ENCODE measurements at regions not wholly inside any gene's neighbourhood (a gene's known extent, or its start where the extent isn't known, plus 50 kb on each side); places are given as distances from the start of the nearest gene placed in this dataset.

DNA sequence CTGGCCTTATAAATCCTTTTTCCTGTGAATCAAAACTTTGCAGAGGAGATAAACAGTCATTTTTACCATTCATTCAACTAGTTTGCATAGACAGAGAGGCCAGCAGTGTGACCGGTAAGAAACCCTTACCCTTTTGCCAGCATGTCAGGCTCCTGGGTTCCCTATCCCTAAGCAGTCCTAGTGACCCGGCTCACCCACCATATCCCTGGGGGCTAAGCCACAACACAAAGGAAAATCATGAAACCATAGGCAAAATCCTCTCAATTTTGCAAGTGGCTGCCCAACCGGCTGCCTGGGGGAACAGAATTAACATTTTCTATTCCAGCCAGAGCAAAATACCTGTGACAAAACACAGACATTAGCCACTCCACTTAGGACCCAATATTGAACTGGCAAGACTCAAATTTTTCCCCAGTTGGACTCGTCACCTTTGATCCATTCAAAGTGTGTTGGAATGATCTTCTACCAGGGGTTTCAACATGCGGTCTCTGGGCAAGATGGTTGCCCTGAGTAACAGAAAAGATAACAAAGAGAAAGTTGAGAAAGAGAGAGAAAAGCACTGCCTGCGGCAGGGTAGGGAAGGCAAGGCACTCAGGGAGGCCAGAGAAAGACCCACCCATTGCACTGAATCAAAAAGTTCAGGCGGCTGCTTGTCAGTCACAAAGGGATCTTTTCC lies 174.8 kb upstream of the NAMPT start:
- DNase-seq, result no peak
- H3K36me3 ChIP-seq (ENCODE audit: control insufficient read depth in 4 of 4, insufficient read depth in 4 of 4, low read length in 4 of 4), result no peaks in the 10 kb centered on the region
- TF ChIP-seq, protein P1, sequence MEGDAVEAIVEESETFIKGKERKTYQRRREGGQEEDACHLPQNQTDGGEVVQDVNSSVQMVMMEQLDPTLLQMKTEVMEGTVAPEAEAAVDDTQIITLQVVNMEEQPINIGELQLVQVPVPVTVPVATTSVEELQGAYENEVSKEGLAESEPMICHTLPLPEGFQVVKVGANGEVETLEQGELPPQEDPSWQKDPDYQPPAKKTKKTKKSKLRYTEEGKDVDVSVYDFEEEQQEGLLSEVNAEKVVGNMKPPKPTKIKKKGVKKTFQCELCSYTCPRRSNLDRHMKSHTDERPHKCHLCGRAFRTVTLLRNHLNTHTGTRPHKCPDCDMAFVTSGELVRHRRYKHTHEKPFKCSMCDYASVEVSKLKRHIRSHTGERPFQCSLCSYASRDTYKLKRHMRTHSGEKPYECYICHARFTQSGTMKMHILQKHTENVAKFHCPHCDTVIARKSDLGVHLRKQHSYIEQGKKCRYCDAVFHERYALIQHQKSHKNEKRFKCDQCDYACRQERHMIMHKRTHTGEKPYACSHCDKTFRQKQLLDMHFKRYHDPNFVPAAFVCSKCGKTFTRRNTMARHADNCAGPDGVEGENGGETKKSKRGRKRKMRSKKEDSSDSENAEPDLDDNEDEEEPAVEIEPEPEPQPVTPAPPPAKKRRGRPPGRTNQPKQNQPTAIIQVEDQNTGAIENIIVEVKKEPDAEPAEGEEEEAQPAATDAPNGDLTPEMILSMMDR (IDR thresholded peaks at IDR 0.05; ENCODE audit: control extremely low read depth, extremely low read depth), result no peak
- no peaks in the 10 kb centered on the region for H3K27me3 ChIP-seq (ENCODE audit: control insufficient read depth in 3 of 3, insufficient read depth in 3 of 3, low read length in 2 of 3)
- peaks cover 0 to 7% (median 0%) of the 10 kb centered on the region in 5 donors for H3K4me1 ChIP-seq (ENCODE audit: control insufficient read depth in 5 of 5, insufficient read depth in 5 of 5, low read length in 5 of 5)
- H3K9me3 ChIP-seq (ENCODE audit: control insufficient read depth in 4 of 4, insufficient read depth in 3 of 4, low read length in 3 of 4), result no peaks in the 10 kb centered on the region
- no peak overlapping the region for H3K27ac ChIP-seq (ENCODE audit: low read depth in 1 of 2, low read length in 1 of 2)
- H3K4me3 ChIP-seq, result no peak overlapping the region
- H3K9ac ChIP-seq (ENCODE audit: insufficient read depth in 1 of 2, low read length in 2 of 2), result no peak overlapping the region
- whole genome bisulfite sequencing, 2 donors, result 91 to 97% methylated on average over 7 of the region's 7 CpGs
- ATAC-seq (ENCODE audit: insufficient read depth, low FRiP score), result no peak

DNA sequence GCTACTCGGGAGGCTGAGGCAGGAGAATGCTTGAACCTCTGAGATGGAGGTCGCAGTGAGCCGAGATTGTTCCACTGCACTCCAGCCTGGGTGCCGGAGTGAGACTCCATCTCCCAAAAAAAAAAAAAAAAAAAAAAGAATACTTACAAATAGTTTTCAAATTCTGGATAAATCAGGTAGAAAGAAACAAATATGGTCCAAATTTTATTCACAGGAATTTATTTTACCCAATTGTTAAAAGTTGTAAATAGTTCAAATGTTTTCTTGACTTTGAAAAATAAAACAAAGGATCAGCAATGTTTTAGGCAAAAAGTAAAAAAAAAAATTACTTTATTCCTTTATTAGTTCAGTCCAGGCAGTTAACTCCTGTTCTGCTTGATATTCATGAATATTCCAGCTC lies 172.9 kb upstream of the NAMPT start:
- Histone ChIP-seq H3K27me3 (ENCODE audit: control insufficient read depth in 3 of 3, insufficient read depth in 3 of 3, low read length in 2 of 3) (no peaks in the 10 kb centered on the region), H3K27ac (ENCODE audit: low read depth in 1 of 2, low read length in 1 of 2) (no peak overlapping the region), H3K9me3 (ENCODE audit: control insufficient read depth in 4 of 4, insufficient read depth in 3 of 4, low read length in 3 of 4) (no peaks in the 10 kb centered on the region), H3K36me3 (ENCODE audit: control insufficient read depth in 4 of 4, insufficient read depth in 4 of 4, low read length in 4 of 4) (no peaks in the 10 kb centered on the region), H3K4me1 (ENCODE audit: control insufficient read depth in 5 of 5, insufficient read depth in 5 of 5, low read length in 5 of 5) (no peaks in the 10 kb centered on the region), H3K4me3 (no peak overlapping the region), H3K9ac (ENCODE audit: insufficient read depth in 1 of 2, low read length in 2 of 2) (no peak overlapping the region)
- TF ChIP-seq, protein P1 (IDR thresholded peaks at IDR 0.05; ENCODE audit: control extremely low read depth, extremely low read depth), result no peak
- no peak for ATAC-seq (ENCODE audit: insufficient read depth, low FRiP score)
- WGBS, 2 donors, result 98 to 100% methylated on average over 4 of the region's 4 CpGs
- no peak for DNase-seq

DNA sequence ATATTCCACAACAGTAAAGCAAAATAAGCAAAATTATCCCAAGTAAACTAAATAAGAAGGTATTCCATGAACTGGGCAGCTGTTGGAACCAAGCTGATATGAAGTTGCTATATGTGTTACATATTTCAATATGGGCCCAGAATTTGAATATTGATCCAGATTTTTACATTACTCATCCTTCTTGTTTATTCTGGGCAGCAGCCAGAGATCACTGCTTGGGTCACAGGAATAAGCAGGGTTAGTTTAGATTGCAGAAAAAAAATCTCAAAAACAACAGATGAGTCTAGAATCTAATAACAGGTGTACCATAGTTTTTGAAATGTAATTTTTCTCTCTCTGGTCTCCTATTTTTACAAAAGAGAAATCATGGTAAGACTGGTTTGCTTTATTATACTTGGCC lies 171.5 kb upstream of the NAMPT start:
- Histone ChIP-seq H3K27ac (ENCODE audit: low read depth in 1 of 2, low read length in 1 of 2) (no peak overlapping the region), H3K27me3 (ENCODE audit: control insufficient read depth in 3 of 3, insufficient read depth in 3 of 3, low read length in 2 of 3) (no peaks in the 10 kb centered on the region), H3K9me3 (ENCODE audit: control insufficient read depth in 4 of 4, insufficient read depth in 3 of 4, low read length in 3 of 4) (peaks cover 0 to 4% (median 0%) of the 10 kb centered on the region in 4 donors), H3K36me3 (ENCODE audit: control insufficient read depth in 4 of 4, insufficient read depth in 4 of 4, low read length in 4 of 4) (no peaks in the 10 kb centered on the region), H3K4me3 (no peak overlapping the region), H3K9ac (ENCODE audit: insufficient read depth in 1 of 2, low read length in 2 of 2) (no peak overlapping the region), H3K4me1 (ENCODE audit: control insufficient read depth in 5 of 5, insufficient read depth in 5 of 5, low read length in 5 of 5) (no peaks in the 10 kb centered on the region)
- ATAC-seq (ENCODE audit: insufficient read depth, low FRiP score) (no peak), DNase-seq (no peak)
- TF ChIP-seq, protein P1 (IDR thresholded peaks at IDR 0.05; ENCODE audit: control extremely low read depth, extremely low read depth), result no peak

Measured in lung (tissue), 11 donors.